ENCODE measurements at regions not wholly inside any gene's neighbourhood (a gene's known extent, or its start where the extent isn't known, plus 50 kb on each side); places are given as distances from the start of the nearest gene placed in this dataset.

- no peak for DNase-seq (ENCODE audit: low read depth in 2 of 2)
- no peak overlapping the region for H3K4me3 ChIP-seq (replicated peaks in 1 of 2; ENCODE audit: low read depth in 2 of 2, low read length in 2 of 2)
- no peak for TF ChIP-seq CTCF (IDR thresholded peaks at IDR 0.05; ENCODE audit: low read depth, low read length)
These were observed 121.7 kb upstream of the MARCKS start for GRCh38 chr6:113735491-113735890.

- no peak overlapping the region for H3K4me3 ChIP-seq (replicated peaks in 1 of 2; ENCODE audit: low read depth in 2 of 2, low read length in 2 of 2)
- no peak for TF ChIP-seq CTCF (IDR thresholded peaks at IDR 0.05; ENCODE audit: low read depth, low read length)
- DNase-seq (ENCODE audit: low read depth in 2 of 2), result no peak
These were observed 120.2 kb upstream of the MARCKS start for GRCh38 chr6:113736978-113737377.

GRCh38 chr6:113739041-113739655 is 118.0 kb upstream of the MARCKS start:
- no peak overlapping the region for H3K4me3 ChIP-seq (replicated peaks in 1 of 2; ENCODE audit: low read depth in 2 of 2, low read length in 2 of 2)
- TF ChIP-seq CTCF (IDR thresholded peaks at IDR 0.05; ENCODE audit: low read depth, low read length), result no peak
- no peak for DNase-seq (ENCODE audit: low read depth in 2 of 2)

- no peak for TF ChIP-seq CTCF (IDR thresholded peaks at IDR 0.05; ENCODE audit: low read depth, low read length)
- DNase-seq (ENCODE audit: low read depth in 2 of 2), result no peak
These were observed 115.5 kb upstream of the MARCKS start for GRCh38 chr6:113741651-113742050.

GRCh38 chr6:113742342-113742741 is 114.8 kb upstream of the MARCKS start:
- H3K4me3 ChIP-seq (replicated peaks in 1 of 2; ENCODE audit: low read depth in 2 of 2, low read length in 2 of 2), result no peak overlapping the region
- DNase-seq (ENCODE audit: low read depth in 2 of 2), result peak in 1 of 2 donors; percentile 49
- TF ChIP-seq CTCF (IDR thresholded peaks at IDR 0.05; ENCODE audit: low read depth, low read length), result no peak

More at GRCh38 chr6:113741651-113742050, 115.5 kb upstream of the MARCKS start:
- no peak overlapping the region for H3K4me3 ChIP-seq (replicated peaks in 1 of 2; ENCODE audit: low read depth in 2 of 2, low read length in 2 of 2)

GRCh38 chr6:113744861-113745260 is 112.3 kb upstream of the MARCKS start:
- H3K4me3 ChIP-seq (replicated peaks in 1 of 2; ENCODE audit: low read depth in 2 of 2, low read length in 2 of 2), result no peak overlapping the region
- TF ChIP-seq CTCF (IDR thresholded peaks at IDR 0.05; ENCODE audit: low read depth, low read length), result no peak
- DNase-seq (ENCODE audit: low read depth in 2 of 2), result no peak

All from cardiac fibroblast (primary cell).